SKM-1 (cell line): ENCODE measurements at regions not wholly inside any gene's neighbourhood (a gene's known extent, or its start where the extent isn't known, plus 50 kb on each side); places are given as distances from the start of the nearest gene placed in this dataset.

Experiments
- DNase-seq: peaks from one replicate; lab custom pipeline; 2025; ENCODE audit not compliant: unreplicated experiment; lab: John Stamatoyannopoulos, UW

GRCh38 chr7:46839651-46840050, 742.3 kb downstream of the TNS3 start:
- no peak for DNase-seq

GRCh38 chr7:46838463-46838862, 743.4 kb downstream of the TNS3 start:
- DNase-seq, result no peak

- DNase-seq, result no peak
Observed at GRCh38 chr7:46835556-46835955, 746.4 kb downstream of the TNS3 start.

GRCh38 chr7:46834921-46835320, 747.0 kb downstream of the TNS3 start:
- DNase-seq, result no peak

GRCh38 chr7:46833197-46833596, 748.7 kb downstream of the TNS3 start:
- no peak for DNase-seq

GRCh38 chr7:46832136-46832535, 749.8 kb downstream of the TNS3 start:
- DNase-seq, result no peak

GRCh38 chr7:46819819-46820218, 762.1 kb downstream of the TNS3 start:
- no peak for DNase-seq

GRCh38 chr7:46814516-46815250, 767.2 kb downstream of the TNS3 start:
- no peak for DNase-seq

GRCh38 chr7:46812101-46812675, 769.7 kb downstream of the TNS3 start:
- DNase-seq, result no peak

GRCh38 chr7:46811529-46811928, 770.4 kb downstream of the TNS3 start:
- DNase-seq, result no peak

- no peak for DNase-seq
Observed at GRCh38 chr7:46810986-46811385, 770.9 kb downstream of the TNS3 start.

GRCh38 chr7:46809886-46810285, 772.0 kb downstream of the TNS3 start:
- DNase-seq, result no peak

- DNase-seq, result no peak
Observed at GRCh38 chr7:46806856-46807255, 775.1 kb downstream of the TNS3 start.

- DNase-seq, result no peak
Observed at GRCh38 chr7:46802479-46802878, 779.4 kb downstream of the TNS3 start.

GRCh38 chr7:46791188-46791587, 790.7 kb downstream of the TNS3 start:
- DNase-seq, result no peak

GRCh38 chr7:46786995-46787394, 794.9 kb downstream of the TNS3 start:
- no peak for DNase-seq

- DNase-seq, result no peak
Observed at GRCh38 chr7:46786221-46786954, 795.5 kb downstream of the TNS3 start.

GRCh38 chr7:46784732-46785131, 797.2 kb downstream of the TNS3 start:
- DNase-seq, result no peak

GRCh38 chr7:46781901-46782439, 799.9 kb downstream of the TNS3 start:
- DNase-seq, result no peak

GRCh38 chr7:46776790-46777189, 805.1 kb downstream of the TNS3 start:
- no peak for DNase-seq

- DNase-seq, result no peak
Observed at GRCh38 chr7:46775776-46776175, 806.1 kb downstream of the TNS3 start.

- no peak for DNase-seq
Observed at GRCh38 chr7:46775020-46775419, 806.9 kb downstream of the TNS3 start.
